ENCODE measurements at regions not wholly inside any gene's neighbourhood (a gene's known extent, or its start where the extent isn't known, plus 50 kb on each side); places are given as distances from the start of the nearest gene placed in this dataset.

DNA sequence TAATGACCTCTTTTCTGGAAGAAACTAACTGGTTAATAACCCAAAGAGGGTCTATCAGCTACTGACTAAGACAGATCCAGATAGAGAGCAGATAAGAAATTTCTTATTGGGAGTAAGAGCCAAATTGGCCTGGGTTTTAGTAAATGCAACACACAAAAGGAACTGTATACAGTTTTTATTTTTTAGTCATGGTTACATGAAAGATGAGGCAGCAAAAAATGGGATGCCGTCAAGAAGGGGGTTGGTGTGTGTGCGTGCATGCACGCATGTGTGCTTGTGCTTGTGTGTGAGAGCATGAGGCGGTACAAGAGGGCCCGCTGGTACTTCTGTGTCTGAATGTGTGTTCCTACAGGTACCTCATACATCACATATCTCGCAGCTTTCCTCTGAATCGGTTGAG is 466.2 kb upstream of the HNRNPA3 start:
- no peak for DNase-seq

DNA sequence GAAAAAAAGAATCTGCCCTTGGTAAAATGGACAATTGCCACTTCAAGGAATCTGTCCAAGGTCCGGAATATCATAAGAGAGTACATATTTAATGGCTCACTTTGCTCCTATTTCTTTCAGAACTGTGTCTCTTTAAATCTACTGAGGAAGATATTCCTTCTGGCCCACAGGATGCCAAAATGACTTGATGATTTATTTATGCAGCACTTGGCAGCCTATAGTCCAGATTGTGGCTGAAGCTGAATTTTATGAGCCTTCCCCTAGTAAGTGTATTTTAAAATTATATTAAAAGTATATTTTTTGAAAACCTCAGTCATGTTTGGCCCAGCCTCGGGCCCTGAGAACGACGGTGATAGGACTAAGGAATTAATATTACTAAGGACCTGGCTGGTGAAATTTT is 465.1 kb upstream of the HNRNPA3 start:
- no peak for DNase-seq

DNA sequence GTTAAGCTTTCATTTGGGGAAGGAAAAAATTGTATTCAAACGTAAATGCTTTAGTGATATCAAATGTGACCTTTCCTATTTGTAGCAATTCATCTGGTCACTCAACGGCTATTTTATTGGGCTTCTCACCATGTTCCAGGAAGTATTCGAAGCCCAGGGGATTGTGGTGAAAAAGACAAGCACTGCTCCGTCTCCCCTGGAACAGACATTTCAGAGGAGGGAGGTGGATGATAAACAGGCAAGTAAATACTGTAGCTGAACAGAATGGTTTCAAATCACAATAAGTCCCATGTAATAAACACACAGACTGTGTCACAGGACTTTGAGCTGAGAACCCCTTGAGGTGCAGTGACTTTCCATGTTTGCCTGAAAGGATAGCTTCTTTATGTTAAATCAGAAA is 464.7 kb upstream of the HNRNPA3 start:
- DNase-seq = no peak

DNA sequence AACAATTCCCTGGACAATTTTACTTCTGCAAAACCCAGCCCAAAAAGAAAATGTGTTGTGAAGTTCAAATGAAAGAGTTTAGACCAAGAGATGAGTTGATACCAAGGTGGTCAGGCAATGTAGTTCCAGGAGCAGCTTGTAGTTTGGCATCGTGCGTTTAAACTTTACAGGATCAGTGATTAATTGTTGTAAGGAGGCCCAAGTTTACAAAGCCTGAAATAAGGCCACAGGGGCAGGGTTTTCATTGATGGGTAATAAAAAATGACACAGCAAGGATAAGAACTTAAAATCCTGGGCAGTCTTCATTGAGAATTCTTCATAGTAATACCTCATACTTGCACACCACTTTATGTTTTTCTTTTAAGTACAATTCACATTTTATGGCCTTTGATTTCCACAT is 463.9 kb upstream of the HNRNPA3 start:
- DNase-seq = no peak

DNA sequence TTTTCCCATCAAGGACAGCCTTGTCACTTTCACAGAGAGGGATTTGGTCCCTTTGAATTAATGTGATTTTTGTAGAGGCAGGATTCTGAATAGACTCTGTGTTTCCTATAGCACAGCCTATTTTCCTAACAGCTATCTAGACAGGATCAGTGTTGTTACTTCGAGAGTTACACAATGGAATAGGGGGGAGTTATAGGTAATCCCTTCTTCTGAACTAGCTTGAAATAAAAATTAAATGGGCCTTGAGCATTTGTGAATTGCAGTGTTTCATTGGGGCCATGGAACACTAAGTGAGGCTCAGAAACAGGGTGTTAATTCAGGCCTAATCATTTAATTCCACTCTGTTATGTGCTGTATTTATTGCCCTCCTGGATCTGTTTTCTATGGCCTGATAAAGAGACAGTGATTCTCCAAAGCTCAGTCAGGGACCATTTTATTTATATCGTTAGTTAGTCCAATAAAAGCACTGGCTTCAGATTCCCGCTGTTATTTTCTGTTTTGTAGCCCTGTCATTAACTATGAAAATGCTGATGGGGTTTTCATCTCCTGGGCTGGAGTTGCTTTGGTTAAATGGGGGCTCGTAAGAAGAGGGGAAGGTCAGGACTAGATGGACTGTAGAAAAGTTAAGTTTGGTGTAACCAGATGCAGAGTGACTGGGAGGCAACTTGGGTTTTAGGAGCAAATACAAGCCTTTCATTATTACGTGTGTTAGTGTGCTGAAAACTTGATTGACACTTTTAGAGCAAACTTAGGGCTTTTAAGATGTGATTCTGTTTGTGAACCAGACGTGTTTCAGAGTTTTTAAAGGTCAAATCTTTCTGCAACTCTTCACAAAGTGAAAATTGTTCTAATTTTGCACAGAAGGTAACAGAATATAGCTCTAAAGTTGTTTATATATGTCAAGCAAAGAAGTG is 461.0 kb upstream of the HNRNPA3 start:
- DNase-seq = no peak

DNA sequence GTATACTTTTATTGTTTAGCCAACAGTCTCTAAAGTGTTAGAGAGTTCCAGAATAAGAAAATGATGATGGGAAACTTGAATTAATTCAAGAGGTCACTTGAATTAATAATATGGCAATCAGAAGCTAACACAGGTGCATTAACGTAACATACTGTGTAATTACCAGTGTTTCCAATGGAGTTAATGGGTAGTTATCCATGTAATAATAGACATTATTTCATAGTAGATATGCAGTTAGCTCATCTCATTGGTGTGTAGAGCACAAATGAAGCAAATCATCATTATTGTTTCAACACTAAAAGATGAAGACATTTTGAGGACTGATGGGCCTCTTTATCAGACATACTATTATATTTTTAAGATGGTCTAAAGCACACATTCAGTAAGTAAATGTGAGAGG is 460.3 kb upstream of the HNRNPA3 start:
- DNase-seq = no peak

DNA sequence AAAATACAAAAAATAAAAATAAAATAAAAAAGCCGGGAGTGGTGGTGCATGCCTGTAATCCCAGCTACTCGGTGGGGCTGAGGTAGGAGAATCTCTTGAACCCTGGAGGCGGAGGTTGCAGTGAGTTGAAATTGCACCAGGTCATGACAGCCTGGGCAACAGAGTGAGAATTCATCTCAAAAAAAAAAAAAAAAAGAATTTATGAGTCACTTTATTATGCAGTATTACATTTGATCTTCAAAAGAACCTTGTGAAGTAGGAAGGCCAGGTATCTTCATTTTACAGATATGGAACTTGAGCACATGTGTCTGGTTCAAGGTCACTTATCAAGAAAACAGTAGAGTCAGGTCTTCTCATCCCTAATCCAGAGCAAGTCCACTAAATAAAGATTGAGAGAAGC is 459.4 kb upstream of the HNRNPA3 start:
- no peak for DNase-seq

DNA sequence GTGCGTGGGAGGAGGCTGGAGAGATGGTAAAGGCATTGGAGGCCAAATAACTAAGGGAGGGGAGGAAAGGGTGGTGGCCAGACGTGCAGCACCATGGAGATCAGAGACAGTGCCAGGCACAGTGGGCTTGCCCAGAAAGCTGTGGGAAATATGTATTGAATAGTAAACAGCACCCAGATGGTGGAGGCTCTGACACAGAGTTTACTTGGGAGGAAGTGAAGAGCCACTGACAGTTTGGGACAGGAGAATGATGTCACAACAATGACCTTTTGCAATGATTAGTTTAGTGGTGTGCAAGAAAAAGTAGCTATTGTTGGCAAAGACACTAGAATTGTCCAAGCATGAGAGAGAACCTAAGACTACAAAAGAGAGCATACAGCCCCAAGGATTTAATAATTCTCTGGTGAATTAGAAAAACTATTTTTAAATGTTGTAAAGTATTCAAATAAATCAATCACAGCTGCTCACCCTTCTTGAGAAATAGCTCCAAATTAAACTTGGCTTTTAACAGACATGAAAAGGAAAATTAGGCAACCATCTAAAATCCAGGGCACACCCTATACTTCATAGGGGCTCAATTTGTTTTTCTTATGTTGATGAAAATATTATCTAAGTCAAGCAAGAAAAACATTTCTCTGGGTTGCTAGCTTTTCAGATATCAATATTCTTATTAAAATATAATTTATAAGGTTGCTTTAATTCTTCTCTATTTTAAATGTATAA is 458.7 kb upstream of the HNRNPA3 start:
- no peak for DNase-seq

DNA sequence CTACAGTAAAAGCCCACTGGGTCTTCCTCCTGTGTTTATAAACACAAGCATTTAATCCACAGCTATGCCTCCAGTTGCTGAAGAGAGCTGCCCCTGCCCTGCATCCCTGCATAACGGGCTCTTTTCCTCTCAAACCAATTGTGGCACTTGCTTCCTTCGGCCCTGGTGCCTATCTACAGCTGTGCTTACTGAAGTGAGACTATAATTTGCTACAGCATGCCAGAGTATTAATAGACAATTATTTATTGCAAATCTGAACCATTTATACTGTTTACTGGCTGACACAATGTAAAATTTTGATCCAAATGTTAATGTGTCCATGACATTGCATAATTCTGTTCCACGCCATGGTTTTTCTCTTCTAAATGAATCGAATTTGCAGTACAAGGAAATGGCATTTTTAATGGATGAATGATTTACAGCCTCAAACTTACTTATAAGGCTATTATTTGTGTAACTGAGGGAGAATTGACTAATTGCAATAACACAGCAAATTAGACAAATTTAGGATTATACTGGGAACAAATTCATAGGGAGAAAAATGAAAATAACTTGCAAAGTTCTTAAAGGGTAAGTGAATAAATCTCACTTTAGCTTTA is 457.0 kb upstream of the HNRNPA3 start:
- DNase-seq = no peak

DNA sequence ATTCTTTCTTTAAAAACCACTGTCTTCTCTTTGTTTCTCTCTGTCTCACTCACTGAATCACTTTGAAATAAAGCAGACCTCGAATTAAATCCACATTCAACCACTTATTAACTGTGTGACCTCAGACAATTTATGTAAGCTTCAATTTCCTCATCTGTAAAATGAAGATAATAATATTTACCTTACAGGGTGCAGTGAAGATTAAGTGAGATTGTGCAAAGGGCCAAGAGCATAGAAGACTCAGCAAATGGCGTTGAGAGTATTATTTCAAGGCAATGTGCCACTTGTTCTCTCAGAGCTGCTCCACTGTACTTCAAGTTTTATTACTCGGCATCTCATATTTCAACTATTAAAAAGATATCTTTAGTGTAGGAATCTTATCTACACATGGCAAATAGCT is 454.2 kb upstream of the HNRNPA3 start:
- no peak for DNase-seq

DNA sequence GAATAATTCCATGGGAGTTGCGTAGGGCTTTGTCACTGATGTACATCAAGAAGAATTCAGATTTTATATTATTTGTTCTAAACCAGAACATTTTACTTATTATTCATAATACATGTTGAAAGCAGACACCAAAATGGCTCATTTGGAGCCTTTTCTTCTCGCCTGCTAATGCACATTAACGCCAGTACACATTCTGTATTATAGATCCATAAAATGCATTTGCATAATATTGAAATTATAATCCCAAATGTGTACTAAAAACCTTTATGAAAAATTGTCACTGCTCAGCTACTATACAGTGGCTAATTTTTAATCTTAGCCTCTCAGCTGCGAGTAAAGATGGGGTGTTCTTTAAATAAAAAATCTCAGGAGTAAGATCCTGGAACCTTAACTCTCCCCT is 452.2 kb upstream of the HNRNPA3 start:
- DNase-seq = no peak

DNA sequence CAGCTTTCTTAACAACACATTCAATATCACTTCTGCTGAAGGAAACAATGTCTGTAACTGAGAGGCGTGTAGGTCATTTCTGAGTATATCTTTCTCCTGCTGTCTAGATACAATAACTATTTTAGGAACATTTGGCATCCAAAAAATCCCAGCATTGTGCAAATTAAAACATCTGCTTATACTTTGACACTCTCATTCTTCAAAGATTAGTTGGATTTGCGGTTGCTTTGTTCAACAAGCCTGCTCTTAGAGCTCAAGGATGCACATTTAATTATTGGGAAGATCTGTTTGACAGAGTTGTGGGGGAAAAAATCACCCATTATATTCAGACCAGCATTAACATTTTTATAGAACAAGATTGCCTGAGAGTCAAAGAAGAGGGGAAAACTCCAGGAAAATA is 449.5 kb upstream of the HNRNPA3 start:
- DNase-seq = no peak

DNA sequence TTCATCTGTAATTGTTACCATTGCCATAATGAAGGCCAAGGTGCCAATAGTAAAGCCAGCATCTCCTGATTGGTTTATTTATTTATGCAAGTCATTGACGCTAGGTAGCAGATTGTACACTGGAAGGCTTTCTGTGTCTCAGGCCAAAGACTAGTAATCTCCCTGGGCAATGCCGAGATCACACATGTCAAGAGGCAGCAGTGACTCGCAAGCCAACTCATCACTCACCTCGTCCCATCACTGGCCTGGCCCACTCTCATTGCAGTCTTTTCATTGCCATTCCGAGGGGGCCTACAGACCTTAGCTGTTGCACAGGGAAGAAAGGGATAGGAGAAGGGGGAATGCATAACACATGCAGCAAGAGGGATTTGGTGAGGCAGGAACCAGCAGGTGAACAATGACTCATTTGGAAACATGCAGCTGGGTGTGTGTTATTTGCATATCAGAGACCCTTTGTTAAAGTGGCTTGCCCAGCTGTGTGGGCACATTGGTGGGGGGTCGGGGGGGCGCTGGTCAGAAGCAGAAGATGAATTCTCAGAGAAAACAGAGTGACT is 448.7 kb upstream of the HNRNPA3 start:
- DNase-seq = no peak

DNA sequence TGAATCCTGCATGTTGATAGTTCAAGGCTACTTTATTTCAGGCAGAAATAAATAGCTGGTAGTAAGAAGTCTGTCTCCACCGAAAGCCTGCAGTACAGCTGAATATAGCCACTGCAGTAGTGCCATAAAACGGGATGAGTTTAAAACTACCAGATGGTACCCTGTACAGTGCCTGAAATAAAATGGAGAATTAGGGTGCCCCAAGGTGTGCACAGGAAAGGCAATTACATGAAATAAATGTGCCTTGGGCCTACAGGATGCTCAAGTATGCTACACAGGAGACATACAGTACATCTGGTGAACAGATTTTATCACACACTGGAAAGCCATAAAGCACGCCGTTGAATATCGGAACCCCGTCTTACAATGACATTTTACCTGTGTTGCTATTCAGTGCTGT is 447.7 kb upstream of the HNRNPA3 start:
- no peak for DNase-seq

DNA sequence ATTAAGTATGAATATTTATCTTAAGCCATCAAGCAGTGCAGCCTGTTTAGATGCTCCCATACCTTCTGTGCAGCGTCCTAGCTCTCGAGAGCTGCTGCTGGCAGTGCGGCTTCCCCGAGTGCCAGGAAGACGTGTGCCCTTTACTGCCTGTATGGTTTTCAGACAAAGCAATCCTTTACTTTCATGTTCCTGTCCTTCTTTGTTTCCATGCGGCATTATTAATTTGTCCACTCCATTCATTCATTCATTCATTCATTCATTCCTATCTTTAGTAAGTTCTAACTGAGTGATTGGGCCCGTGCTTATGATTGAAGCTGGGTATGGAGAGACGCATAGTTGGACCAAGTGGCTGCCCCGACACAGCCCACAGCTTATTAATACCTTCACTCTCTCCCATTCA is 446.6 kb upstream of the HNRNPA3 start:
- DNase-seq = no peak

DNA sequence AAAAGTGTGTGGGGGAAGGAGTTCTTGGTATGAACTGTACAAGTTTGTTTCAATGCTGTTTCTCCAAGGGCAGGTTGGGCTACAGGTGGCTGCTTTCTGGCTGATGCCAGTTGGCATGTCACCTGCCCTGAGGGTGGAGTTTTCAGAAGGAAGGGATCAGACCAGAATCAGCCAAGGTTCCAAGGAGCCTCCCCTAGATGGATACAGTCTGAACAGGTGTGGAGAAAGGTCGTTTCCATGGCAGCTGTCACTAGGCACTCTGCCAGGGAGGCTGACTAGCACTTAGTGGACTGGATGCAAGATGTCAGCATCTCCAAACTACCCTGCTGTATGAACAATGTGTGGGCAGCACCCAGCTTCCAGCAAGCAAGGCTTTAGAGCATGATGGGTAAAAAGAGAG is 444.4 kb upstream of the HNRNPA3 start:
- no peak for DNase-seq

DNA sequence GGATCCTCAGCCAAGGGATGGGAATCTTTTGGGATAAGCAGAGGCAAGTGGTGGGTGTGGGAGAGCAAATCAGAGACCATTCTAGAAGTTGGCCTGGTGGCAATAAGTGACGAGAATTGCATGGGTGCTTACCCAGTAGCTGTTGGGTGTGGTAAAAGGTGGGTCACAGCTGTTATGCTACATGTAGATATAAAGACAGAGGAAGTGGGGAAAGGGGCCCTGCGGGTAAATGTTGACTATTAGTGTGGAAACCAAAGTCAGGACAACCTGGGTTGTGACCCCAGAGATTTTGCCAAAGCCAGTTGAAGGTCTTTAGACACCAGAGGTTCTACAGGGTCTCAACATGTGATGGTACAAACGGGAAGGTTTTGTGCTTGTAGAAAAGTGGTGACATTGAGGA is 443.6 kb upstream of the HNRNPA3 start:
- DNase-seq = no peak

DNA sequence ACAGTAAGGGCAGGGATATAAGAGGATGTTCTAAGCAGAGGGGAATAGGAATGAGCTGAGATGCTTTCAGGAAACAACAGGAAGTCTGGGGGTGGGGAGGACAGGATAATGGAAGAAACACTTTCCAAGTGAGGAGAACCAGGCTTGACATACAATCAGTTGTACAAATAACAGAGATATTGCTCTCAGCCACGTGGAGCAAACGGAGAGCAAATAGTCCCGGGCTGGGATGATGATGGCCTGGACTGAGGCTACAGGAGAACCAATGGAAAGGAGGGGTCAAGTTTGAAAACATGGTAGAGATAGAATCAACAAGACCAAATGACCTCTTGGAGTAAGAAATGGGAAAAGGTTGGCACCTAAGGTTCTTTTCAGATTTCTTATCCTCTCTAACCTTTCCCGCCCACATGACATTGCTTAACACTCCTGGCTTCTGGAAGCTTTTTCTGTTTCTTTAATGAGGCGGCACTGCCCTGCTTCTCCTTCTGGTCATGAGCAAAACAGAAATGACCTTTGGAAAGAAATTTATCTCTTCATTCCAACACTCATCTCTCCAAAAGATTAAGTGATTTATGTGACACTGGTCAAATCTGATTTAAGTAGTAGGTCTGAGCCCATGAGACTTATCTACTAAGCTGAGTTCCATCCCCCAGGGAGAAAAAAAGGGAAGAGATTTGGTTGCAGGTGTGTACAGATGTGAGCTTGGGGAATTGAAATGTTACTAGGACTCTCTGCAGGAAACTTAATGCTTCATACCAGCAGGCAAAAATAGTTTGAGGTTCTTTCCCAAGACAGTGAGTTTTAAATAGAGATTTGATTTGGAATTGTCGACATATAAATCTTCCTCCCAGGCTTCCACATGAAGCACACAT is 442.9 kb upstream of the HNRNPA3 start:
- DNase-seq = no peak

DNA sequence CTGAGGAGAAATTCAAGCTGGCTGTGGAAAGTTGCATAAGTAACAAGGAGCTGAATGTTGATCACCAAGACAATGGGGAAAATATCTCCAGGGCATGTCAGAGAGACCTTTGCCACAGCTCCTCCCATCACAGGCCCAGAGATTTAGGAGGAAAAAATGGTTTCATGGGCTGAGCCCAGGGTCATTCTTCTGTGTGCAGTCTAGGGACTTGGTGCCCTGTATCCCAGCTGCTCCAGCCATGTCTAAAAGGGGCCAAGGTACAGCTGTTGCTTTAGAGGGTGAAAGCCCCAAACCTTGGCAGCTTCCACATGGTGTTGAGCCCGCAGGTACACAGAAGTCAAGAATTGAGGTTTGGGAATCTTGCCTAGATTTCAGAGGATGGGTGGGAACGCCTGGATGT is 439.8 kb upstream of the HNRNPA3 start:
- no peak for DNase-seq

DNA sequence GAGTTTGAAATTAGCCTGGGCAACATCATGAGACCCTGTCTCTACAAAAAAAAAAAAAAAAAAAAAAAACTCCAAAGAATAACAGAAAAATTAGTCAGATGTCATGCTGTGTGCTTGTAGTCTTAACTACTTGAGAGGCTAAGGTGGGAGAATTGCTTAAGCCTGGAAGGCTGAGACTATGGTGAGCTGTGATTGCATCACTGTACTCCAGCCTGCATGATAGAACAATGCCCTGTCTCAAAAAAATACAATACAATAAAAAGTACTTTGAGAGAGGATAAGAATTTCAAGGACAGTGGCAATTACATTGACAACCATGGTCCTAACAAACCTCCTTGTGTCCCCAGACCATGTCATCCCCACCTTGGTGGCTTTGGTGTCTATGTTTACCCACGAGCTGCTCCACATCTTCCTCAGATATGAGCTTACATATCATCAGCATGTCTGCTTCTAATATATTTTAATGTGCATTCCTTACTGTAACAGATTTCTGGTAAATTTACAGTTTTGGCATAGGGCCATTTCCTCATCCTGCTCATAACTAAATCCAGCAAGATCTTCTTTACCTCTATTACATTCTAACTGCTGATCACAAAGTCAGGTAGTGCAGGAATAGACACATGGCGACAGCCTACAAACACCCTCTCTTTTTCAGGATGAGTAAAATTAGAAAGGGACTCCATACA is 437.7 kb upstream of the HNRNPA3 start:
- no peak for DNase-seq

DNA sequence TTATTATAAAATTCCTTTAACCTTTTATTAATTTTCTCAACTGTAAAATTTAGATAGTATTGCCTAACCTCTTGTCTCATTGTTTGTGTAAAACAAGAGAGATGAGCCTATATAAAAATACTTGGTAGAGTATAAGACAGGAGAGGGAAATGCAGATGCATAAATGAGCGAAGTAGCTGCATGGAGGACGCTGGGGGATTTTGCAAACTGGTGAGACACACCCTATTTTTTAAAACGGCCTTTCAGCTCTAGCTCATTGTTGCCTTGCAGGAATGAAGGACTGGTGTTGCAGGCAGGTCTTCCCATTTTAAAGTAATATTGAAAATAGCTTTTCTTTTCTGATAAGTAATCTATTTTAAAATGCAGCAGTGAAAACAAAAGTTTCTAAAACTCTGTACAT is 435.3 kb upstream of the HNRNPA3 start:
- no peak for DNase-seq

DNA sequence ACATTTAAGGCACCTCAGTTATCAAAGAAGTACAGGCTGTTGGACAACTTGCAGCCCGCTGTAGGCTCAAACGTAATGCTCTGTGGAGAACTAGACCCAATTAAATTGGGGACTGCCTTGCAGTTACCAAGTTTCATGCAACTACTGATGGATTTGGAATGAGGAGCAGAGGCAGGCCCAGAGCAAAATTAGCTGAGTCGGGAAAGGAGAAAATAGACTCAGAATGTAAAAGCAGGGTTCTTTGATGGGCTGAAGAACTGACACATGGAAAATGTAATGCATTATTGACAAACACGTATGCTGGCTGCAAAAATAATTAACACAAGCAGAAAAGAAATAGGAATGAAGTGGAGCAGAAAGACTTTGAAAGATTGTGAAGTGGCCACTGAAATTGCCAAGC is 432.7 kb upstream of the HNRNPA3 start:
- no peak for DNase-seq
